ENCODE measurements at regions not wholly inside any gene's neighbourhood (a gene's known extent, or its start where the extent isn't known, plus 50 kb on each side); places are given as distances from the start of the nearest gene placed in this dataset.
"Not testable (repeated sequence)": the region's sequence is repeated elsewhere in the genome, so short reads cannot be mapped to it uniquely, and the experiment has no call there.

GRCh38 chr9:80664327-80665210 lies 1024.8 kb downstream of the TLE1 start:
- CTCF ChIA-PET: no interaction called here
- Histone ChIP-seq H3K4me1 (ENCODE audit: control insufficient read depth, extremely low read depth, insufficient read depth, low read length) (no peaks in the 10 kb centered on the region), H3K27ac (ENCODE audit: insufficient read depth, low read depth, low read length) (no peak overlapping the region), H3K9me3 (replicated peaks; ENCODE audit: control insufficient read depth, insufficient read depth, low read length) (no peaks in the 10 kb centered on the region), H3K9me1 (replicated peaks; ENCODE audit: control insufficient read depth, extremely low read depth, insufficient read depth, low read length) (no peaks in the 10 kb centered on the region), H3K36me3 (ENCODE audit: control insufficient read depth in 2 of 2, extremely low read depth in 1 of 2, insufficient read depth in 2 of 2, low read length in 2 of 2) (no peaks in the 10 kb centered on the region), H3K79me2 (ENCODE audit: control insufficient read depth, insufficient read depth, low read length) (no peaks in the 10 kb centered on the region), H4K20me1 (replicated peaks; ENCODE audit: control insufficient read depth, extremely low read depth, insufficient read depth, low read length) (no peaks in the 10 kb centered on the region), H3K27me3 (ENCODE audit: control insufficient read depth in 2 of 2, insufficient read depth in 2 of 2, low read length in 2 of 2) (no peaks in the 10 kb centered on the region), H3K9ac (replicated peaks; ENCODE audit: extremely low read depth, insufficient read depth, low read length) (no peak overlapping the region), H2AFZ (ENCODE audit: low read depth, low read length) (no peak overlapping the region), H3K4me3 (replicated peaks in 1 of 3; ENCODE audit: insufficient read depth in 1 of 3, low read depth in 1 of 3, low read length in 3 of 3) (no peak overlapping the region), H3K4me2 (ENCODE audit: insufficient read depth, low read length) (no peak overlapping the region)
- TF ChIP-seq, protein P1, sequence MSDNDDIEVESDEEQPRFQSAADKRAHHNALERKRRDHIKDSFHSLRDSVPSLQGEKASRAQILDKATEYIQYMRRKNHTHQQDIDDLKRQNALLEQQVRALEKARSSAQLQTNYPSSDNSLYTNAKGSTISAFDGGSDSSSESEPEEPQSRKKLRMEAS (IDR thresholded peaks at IDR 0.05; ENCODE audit: insufficient read depth, insufficient read length): no peak
- no peak for TF ChIP-seq MYC (IDR thresholded peaks at IDR 0.05; ENCODE audit: low read depth, low read length)
- TF ChIP-seq POLR2A (IDR thresholded peaks at IDR 0.05; ENCODE audit: low read depth, low read length): no peak
- TF ChIP-seq GATA2 (IDR thresholded peaks at IDR 0.05; ENCODE audit: insufficient read depth, insufficient read length, low read depth, low read length): no peak
- no peak for TF ChIP-seq POLR2AphosphoS5 (IDR thresholded peaks at IDR 0.05; ENCODE audit: insufficient read depth, low read depth, low read length)
- TF ChIP-seq CTCF (IDR thresholded peaks at IDR 0.05; ENCODE audit: extremely low read depth in 1 of 2, insufficient read depth in 1 of 2, low read depth in 1 of 2, low read length in 2 of 2): no peak
- TF ChIP-seq EZH2 (IDR thresholded peaks at IDR 0.05; ENCODE audit: borderline replicate concordance, low read depth, low read length, severe bottlenecking): no peak
- no peak for TF ChIP-seq FOS (IDR thresholded peaks at IDR 0.05; ENCODE audit: borderline replicate concordance, insufficient read depth, low read length)
- no peak for TF ChIP-seq JUN (IDR thresholded peaks at IDR 0.05; ENCODE audit: borderline replicate concordance, insufficient read depth, insufficient read length, low read depth)
- DNase-seq (ENCODE audit: low read depth, low spot score): no peak
- intact Hi-C loops (cut with micrococcal nuclease): no loop called here
- dilution Hi-C loops (cut with MboI; ENCODE audit: extremely low pct_ligation_motif_present, low sequenced_read_pairs): no loop called here
- no TSS peak for BruUV-seq (replicated peaks)
- no peak for FAIRE-seq
- POLR2A ChIA-PET: no interaction called here

- CTCF ChIA-PET: not testable (repeated sequence)
Measured at GRCh38 chr9:80659751-80660150, 1029.6 kb downstream of the TLE1 start.

More at GRCh38 chr9:80659751-80660150, 1029.6 kb downstream of the TLE1 start:
- BruUV-seq (replicated peaks); intact Hi-C loops (cut with micrococcal nuclease); H3K4me1 ChIP-seq (ENCODE audit: control insufficient read depth, extremely low read depth, insufficient read depth, low read length); H2AFZ ChIP-seq (ENCODE audit: low read depth, low read length); H3K79me2 ChIP-seq (ENCODE audit: control insufficient read depth, insufficient read depth, low read length); H3K4me2 ChIP-seq (ENCODE audit: insufficient read depth, low read length); POLR2A ChIA-PET; H3K27me3 ChIP-seq (ENCODE audit: control insufficient read depth in 2 of 2, insufficient read depth in 2 of 2, low read length in 2 of 2); FAIRE-seq; dilution Hi-C loops (cut with MboI; ENCODE audit: extremely low pct_ligation_motif_present, low sequenced_read_pairs); H3K9me3 ChIP-seq (replicated peaks; ENCODE audit: control insufficient read depth, insufficient read depth, low read length); H3K4me3 ChIP-seq (replicated peaks in 1 of 3; ENCODE audit: insufficient read depth in 1 of 3, low read depth in 1 of 3, low read length in 3 of 3); H3K36me3 ChIP-seq (ENCODE audit: control insufficient read depth in 2 of 2, extremely low read depth in 1 of 2, insufficient read depth in 2 of 2, low read length in 2 of 2); DNase-seq (ENCODE audit: low read depth, low spot score); H3K27ac ChIP-seq (ENCODE audit: insufficient read depth, low read depth, low read length); H3K9me1 ChIP-seq (replicated peaks; ENCODE audit: control insufficient read depth, extremely low read depth, insufficient read depth, low read length); H4K20me1 ChIP-seq (replicated peaks; ENCODE audit: control insufficient read depth, extremely low read depth, insufficient read depth, low read length); H3K9ac ChIP-seq (replicated peaks; ENCODE audit: extremely low read depth, insufficient read depth, low read length): not testable (repeated sequence)
